HCT116 (cell line): ENCODE measurements at regions not wholly inside any gene's neighbourhood (a gene's known extent, or its start where the extent isn't known, plus 50 kb on each side); places are given as distances from the start of the nearest gene placed in this dataset.

Experiments
- ATAC-seq: fragments of 200-7000 bp; cut with Tn5 transposase; 2 replicates; pipeline ENCODE4 v1.9.1; 2020; ENCODE audit warnings: mild to moderate bottlenecking, moderate library complexity
- BruUV-seq: library from RNA; stranded (reverse); fragments of 400-500 nt; replicated peaks from 2 replicates; lab custom pipeline; 2021; lab: Mats Ljungman, UMichigan
- CTCF ChIA-PET: fragments of 300-600 bp; sonication (Branson Sonifier 250); formaldehyde crosslinking; loops from one replicate; lab custom pipeline; 2021; ENCODE audit warnings: antibody characterized with exemption; lab: Charles Lee
- POLR2A ChIA-PET: fragments of 300-600, 350-600 bp; sonication (Branson Sonifier 250); formaldehyde crosslinking; loops from one replicate; lab custom pipeline; 2021; ENCODE audit warnings: antibody characterized with exemption; lab: Charles Lee
- RAD21 ChIA-PET, 2 experiments: fragments of 300-600 bp; sonication (Branson Sonifier 250); formaldehyde crosslinking; loops; one replicate each; lab custom pipeline; 2023; ENCODE audit warnings: low total read pairs in 2 of 2; ENCODE audit not compliant: uncharacterized antibody in 2 of 2, unreplicated experiment in 2 of 2, low non-redundant PET in 1 of 2; lab: Charles Lee
- DNase-seq: peaks from one replicate; pipeline ENCODE4 v3.0.0-alpha.2; 2010; ENCODE audit warnings: low read depth, low spot score
- H2AFZ ChIP-seq: fragments of 200-600 bp; shearing (Covaris generic), sonication (generic); 2 replicates; pipeline ENCODE4 v1.6.1; 2017; ENCODE audit warnings: low read depth, mixed run types, mixed read lengths, antibody characterized with exemption, low read length; ENCODE audit not compliant: poor library complexity, severe bottlenecking
- H3K27ac ChIP-seq: 2 replicates; pipeline ENCODE4 v1.5.1; 2012; ENCODE audit warnings: low read depth, low read length
- H3K27me3 ChIP-seq: fragments of 200-600 bp; sonication (generic); 2 replicates; pipeline ENCODE4 v1.6.1; 2016; ENCODE audit warnings: mixed run types, low read length, mixed read lengths; ENCODE audit not compliant: insufficient read depth
- H3K36me3 ChIP-seq, 2 experiments: fragments of 200-500 bp in 1 of 2; fragments of 200-600 bp in 1 of 2; sonication (Bioruptor generic) in 1 of 2; sonication (generic) in 1 of 2; 2 replicates each; pipeline versions ENCODE4 v1.5.1 to v1.6.1; 2014 to 2016; ENCODE audit warnings: low read length in 2 of 2, inconsistent platforms in 1 of 2, mixed read lengths in 1 of 2, mixed run types in 1 of 2; ENCODE audit not compliant: insufficient read depth in 2 of 2, control insufficient read depth in 1 of 2
- H3K4me1 ChIP-seq, 2 experiments: fragments of 200-600 bp in 1 of 2; sonication (generic) in 1 of 2; 2 replicates each; pipeline versions ENCODE4 v1.5.1 to v1.6.1; 2012 to 2017; ENCODE audit warnings: low read length in 2 of 2, inconsistent platforms in 1 of 2, mild to moderate bottlenecking in 1 of 2, mixed read lengths in 1 of 2, mixed run types in 1 of 2, moderate library complexity in 1 of 2; ENCODE audit not compliant: insufficient read depth in 2 of 2, control insufficient read depth in 1 of 2
- H3K4me2 ChIP-seq: fragments of 200-600 bp; sonication (generic); 2 replicates; pipeline ENCODE4 v1.6.1; 2017; ENCODE audit warnings: mixed run types, low read length, mixed read lengths
- H3K4me3 ChIP-seq, 2 experiments: fragments of 200-600 bp in 1 of 2; sonication (generic) in 1 of 2; replicated peaks in 1 of 2; 2 replicates each; pipeline ENCODE4 v1.5.1; 2011 to 2016; ENCODE audit warnings: low read length in 2 of 2, control low read depth in 1 of 2, low read depth in 1 of 2, mild to moderate bottlenecking in 1 of 2, mixed read lengths in 1 of 2, mixed run types in 1 of 2
- H3K79me2 ChIP-seq: fragments of 200-600 bp; sonication (generic); 2 replicates; pipeline ENCODE4 v1.6.1; 2017; ENCODE audit warnings: mild to moderate bottlenecking, mixed run types, low read length, moderate library complexity, mixed read lengths; ENCODE audit not compliant: insufficient read depth
- H3K9ac ChIP-seq: fragments of 200-600 bp; sonication (generic); 2 replicates; pipeline ENCODE4 v1.6.1; 2016; ENCODE audit warnings: low read length, mixed read lengths
- H3K9me2 ChIP-seq: fragments of 200-600 bp; sonication (generic), shearing (Covaris generic); 2 replicates; pipeline ENCODE4 v1.6.1; 2017; ENCODE audit warnings: mixed run types, mild to moderate bottlenecking, moderate library complexity; ENCODE audit not compliant: insufficient read depth
- H3K9me3 ChIP-seq, 2 experiments: fragments of 200-500 bp in 1 of 2; fragments of 200-600 bp in 1 of 2; sonication (Bioruptor generic) in 1 of 2; sonication (generic) in 1 of 2; 2 replicates each; pipeline ENCODE4 v1.6.1; 2014 to 2017; ENCODE audit warnings: low read length in 2 of 2, mixed read lengths in 2 of 2, inconsistent platforms in 1 of 2, low read depth in 1 of 2, mild to moderate bottlenecking in 1 of 2, mixed run types in 1 of 2, moderate library complexity in 1 of 2; ENCODE audit not compliant: control insufficient read depth in 1 of 2, insufficient read depth in 1 of 2
- H4K20me1 ChIP-seq: fragments of 200-600 bp; sonication (generic), shearing (Covaris generic); 2 replicates; pipeline ENCODE4 v1.6.1; 2017; ENCODE audit warnings: mixed run types, mild to moderate bottlenecking, moderate library complexity; ENCODE audit not compliant: insufficient read depth
- ATF3 ChIP-seq: IDR thresholded peaks from 2 replicates; pipeline ENCODE4 v1.6.1; 2012
- CEBPB ChIP-seq: IDR thresholded peaks from 2 replicates; pipeline ENCODE4 v1.6.1; 2012; ENCODE audit warnings: low read depth
- CTCF ChIP-seq, 3 experiments: fragments of 200-600 bp in 1 of 3; sonication (generic) in 1 of 3; IDR thresholded peaks in 2 of 3; conservative IDR thresholded peaks in 1 of 3; 2 replicates each; pipeline ENCODE4 v1.5.1; 2012 to 2017; ENCODE audit warnings: low read depth in 2 of 3, low read length in 2 of 3, antibody characterized with exemption in 1 of 3, borderline replicate concordance in 1 of 3, control low read depth in 1 of 3, mild to moderate bottlenecking in 1 of 3, mixed read lengths in 1 of 3, mixed run types in 1 of 3, moderate library complexity in 1 of 3; ENCODE audit not compliant: insufficient read depth in 1 of 3
- EGR1 ChIP-seq: IDR thresholded peaks from 2 replicates; pipeline ENCODE4 v1.6.1; 2012; ENCODE audit warnings: low read depth
- ELF1 ChIP-seq: IDR thresholded peaks from 2 replicates; pipeline ENCODE4 v1.6.1; 2012; ENCODE audit warnings: low read depth, borderline replicate concordance
- EZH2 ChIP-seq: fragments of 200-600 bp; sonication (generic); IDR thresholded peaks from 2 replicates; pipeline ENCODE4 v1.6.1; 2017; ENCODE audit warnings: antibody characterized with exemption, mixed run types
- FOSL1 ChIP-seq: IDR thresholded peaks from 2 replicates; pipeline ENCODE4 v1.6.1; 2012; ENCODE audit warnings: low read depth
- JUND ChIP-seq: IDR thresholded peaks from 2 replicates; pipeline ENCODE4 v1.6.1; 2012
- MAX ChIP-seq: IDR thresholded peaks from 2 replicates; pipeline ENCODE4 v1.6.1; 2012
- POLR2A ChIP-seq: IDR thresholded peaks from 2 replicates; pipeline ENCODE4 v1.7.0; 2011; ENCODE audit warnings: borderline replicate concordance; ENCODE audit not compliant: insufficient read depth, insufficient read length; ENCODE audit errors: extremely low read depth
- POLR2AphosphoS5 ChIP-seq: IDR thresholded peaks from 2 replicates; pipeline ENCODE4 v1.6.1; 2011; ENCODE audit warnings: mild to moderate bottlenecking, low read depth, low read length, moderate library complexity
- RAD21 ChIP-seq: IDR thresholded peaks from 2 replicates; pipeline ENCODE4 v1.6.1; 2012; ENCODE audit warnings: low read depth, mild to moderate bottlenecking
- SIN3A ChIP-seq: IDR thresholded peaks from 2 replicates; pipeline ENCODE4 v1.6.1; 2012; ENCODE audit warnings: low read depth
- SP1 ChIP-seq: IDR thresholded peaks from 2 replicates; pipeline ENCODE4 v1.6.1; 2012; ENCODE audit warnings: low read depth
- SRF ChIP-seq: IDR thresholded peaks from 2 replicates; pipeline ENCODE4 v1.6.1; 2012; ENCODE audit warnings: low read depth
- TCF7L2 ChIP-seq: IDR thresholded peaks from 2 replicates; pipeline ENCODE4 v1.7.0; 2011; ENCODE audit warnings: borderline replicate concordance, inconsistent platforms; ENCODE audit not compliant: insufficient read depth, insufficient read length; ENCODE audit errors: extremely low read depth
- YY1 ChIP-seq: IDR thresholded peaks from 2 replicates; pipeline ENCODE4 v1.6.1; 2011; ENCODE audit warnings: low read length, low read depth, moderate library complexity, mild to moderate bottlenecking; ENCODE audit not compliant: insufficient replicate concordance; ENCODE audit errors: extremely low read depth
- ZBTB33 ChIP-seq: IDR thresholded peaks from 2 replicates; pipeline ENCODE4 v1.6.1; 2011; ENCODE audit warnings: mild to moderate bottlenecking, low read length, moderate library complexity; ENCODE audit not compliant: insufficient replicate concordance; ENCODE audit errors: extremely low read depth
- ZFX ChIP-seq: fragments of 450-650 bp; IDR thresholded peaks from 2 replicates; pipeline ENCODE4 v1.6.1; 2017
- ZNF274 ChIP-seq: fragments of 200-500 bp; sonication (Bioruptor generic); IDR thresholded peaks from 2 replicates; pipeline ENCODE4 v1.6.1; 2014; ENCODE audit warnings: mild to moderate bottlenecking, low read depth, low read length, inconsistent platforms
- intact Hi-C: fragments of 100-400 bp; cut with micrococcal nuclease; formaldehyde crosslinking; loops from 2 replicates; pipeline ENCODE4 v1.10.0; 2022

GRCh38 chr6:165861226-165861625 lies 198.2 kb upstream of the PDE10A start:
- CTCF ChIA-PET = interaction anchor here (0.6 kb wide), 1 partner anchor 421 kb away, joined by 3 read pairs; no protein-coding TSS in a partner anchor
- no peak for ATAC-seq

More at GRCh38 chr6:165861226-165861625, 198.2 kb upstream of the PDE10A start:
- Histone ChIP-seq H3K9ac (no peak overlapping the region), H3K4me1 (no peaks in the 10 kb centered on the region), H3K27ac (no peak overlapping the region), H3K79me2 (no peaks in the 10 kb centered on the region), H3K9me2 (no peaks in the 10 kb centered on the region), H4K20me1 (no peaks in the 10 kb centered on the region), H3K9me3 (no peaks in the 10 kb centered on the region), H3K4me2 (no peak overlapping the region), H3K4me3 (no peak overlapping the region), H3K36me3 (no peaks in the 10 kb centered on the region), H3K27me3 (no peaks in the 10 kb centered on the region), H2AFZ (no peak overlapping the region)
- TF ChIP-seq SIN3A = no peak
- no peak for TF ChIP-seq POLR2AphosphoS5
- no peak for TF ChIP-seq MAX
- TF ChIP-seq YY1 = no peak
- no peak for TF ChIP-seq SRF
- TF ChIP-seq RAD21 = no peak
- TF ChIP-seq EGR1 = no peak
- no peak for TF ChIP-seq CTCF (IDR thresholded peaks at IDR 0.05 in 2 of 3, conservative IDR thresholded peaks at IDR 0.05 in 1 of 3; ENCODE audit: borderline replicate concordance in 1 of 3, insufficient read depth in 1 of 3, low read depth in 2 of 3, low read length in 2 of 3)
- no peak for TF ChIP-seq JUND
- no peak for TF ChIP-seq ZBTB33
- no peak for TF ChIP-seq ZFX
- no peak for TF ChIP-seq ZNF274
- no peak for TF ChIP-seq POLR2A
- TF ChIP-seq ATF3 = no peak
- no peak for TF ChIP-seq FOSL1
- no peak for TF ChIP-seq SP1
- no peak for TF ChIP-seq CEBPB
- no peak for TF ChIP-seq TCF7L2
- no peak for TF ChIP-seq EZH2
- TF ChIP-seq ELF1 = no peak
- ChIA-PET RAD21 (no interaction called here), POLR2A (no interaction called here)
- intact Hi-C loops = no loop called here
- no peak for DNase-seq
- BruUV-seq = no TSS peak
